Smooth muscle cell (in vitro differentiated cells): ENCODE measurements at regions not wholly inside any gene's neighbourhood (a gene's known extent, or its start where the extent isn't known, plus 50 kb on each side); places are given as distances from the start of the nearest gene placed in this dataset.
A peak's percentile ranks its signal among the peaks of the same experiment; 100 is the strongest.

Experiments used
- DNase-seq: peaks from one replicate; lab custom pipeline; 2025; ENCODE audit not compliant: unreplicated experiment; lab: John Stamatoyannopoulos, UW
- H2AFZ ChIP-seq: fragments of 200-600 bp; sonication (generic); 2 replicates; pipeline ENCODE4 v1.6.0; 2016; ENCODE audit warnings: antibody characterized with exemption, low read depth, mild to moderate bottlenecking
- H3F3A ChIP-seq: fragments of 200-600 bp; sonication (generic); 2 replicates; pipeline ENCODE4 v1.6.0; 2017; ENCODE audit warnings: antibody characterized with exemption, low read depth
- H3K27ac ChIP-seq: fragments of 200-600 bp; sonication (generic); 2 replicates; pipeline ENCODE4 v1.5.1; 2016; ENCODE audit warnings: low read depth, mild to moderate bottlenecking
- H3K27me3 ChIP-seq: fragments of 200-600 bp; sonication (generic); 2 replicates; pipeline ENCODE4 v1.6.1; 2016; ENCODE audit warnings: low read depth, mild to moderate bottlenecking
- H3K36me3 ChIP-seq: fragments of 200-600 bp; sonication (generic); 2 replicates; pipeline ENCODE4 v1.5.1; 2016; ENCODE audit warnings: low read depth
- H3K4me1 ChIP-seq: fragments of 200-600 bp; sonication (generic); 2 replicates; pipeline ENCODE4 v1.5.1; 2016; ENCODE audit warnings: low read depth
- H3K4me2 ChIP-seq: fragments of 200-600 bp; sonication (generic); 2 replicates; pipeline ENCODE4 v1.6.0; 2016; ENCODE audit warnings: mild to moderate bottlenecking
- H3K4me3 ChIP-seq: fragments of 200-600 bp; sonication (generic); 2 replicates; pipeline ENCODE4 v1.5.1; 2016; ENCODE audit warnings: mild to moderate bottlenecking
- H3K79me2 ChIP-seq: fragments of 200-600 bp; sonication (generic); 2 replicates; pipeline ENCODE4 v1.6.0; 2016; ENCODE audit warnings: low read depth, mild to moderate bottlenecking
- H3K9ac ChIP-seq: fragments of 200-600 bp; sonication (generic); 2 replicates; pipeline ENCODE4 v1.6.0; 2016; ENCODE audit warnings: low read depth
- H3K9me3 ChIP-seq: fragments of 200-600 bp; sonication (generic); replicated peaks from 2 replicates; pipeline ENCODE4 v1.5.1; 2016; ENCODE audit warnings: low read depth
- H4K20me1 ChIP-seq: fragments of 200-600 bp; sonication (generic); 2 replicates; pipeline ENCODE4 v1.6.0; 2016; ENCODE audit warnings: low read depth
- WGBS: methylation state at CpG from one replicate; pipeline ENCODE4 v1.1.7; 2016; ENCODE audit warnings: low lambda C conversion rate; 5-methylcytosine and 5-hydroxymethylcytosine counted together
- TF ChIP-seq, protein P1 (sequence below): fragments of 200-600 bp; sonication (generic); IDR thresholded peaks from 2 replicates; pipeline ENCODE4 v1.5.1; 2017; ENCODE audit warnings: borderline replicate concordance, mild to moderate bottlenecking, antibody characterized with exemption; ENCODE audit not compliant: insufficient read depth, poor library complexity, severe bottlenecking

DNA sequence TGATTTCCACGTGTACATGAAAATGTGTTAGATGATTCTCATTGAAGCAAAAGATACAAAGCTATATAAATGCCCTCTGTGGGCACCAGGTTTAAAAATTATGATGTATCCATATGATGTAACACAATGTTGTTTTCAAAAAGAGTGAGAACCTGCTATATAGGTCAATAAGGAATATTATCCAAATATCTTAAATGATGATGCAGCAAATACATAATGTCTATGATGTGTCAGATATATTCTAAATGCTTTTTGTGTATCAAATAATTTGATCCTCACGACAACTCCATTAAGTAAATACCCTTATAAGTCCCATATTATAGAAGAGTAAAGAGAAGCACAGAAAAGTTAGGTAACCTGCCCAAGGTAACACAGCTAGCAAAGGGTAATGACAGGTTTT lies 393.0 kb upstream of the DCN start:
- H3K4me3 ChIP-seq = no peak overlapping the region
- no peak overlapping the region for H3K4me2 ChIP-seq
- no peaks in the 10 kb centered on the region for H4K20me1 ChIP-seq
- peaks cover 9% of the 10 kb centered on the region for H3K4me1 ChIP-seq
- no peaks in the 10 kb centered on the region for H3K36me3 ChIP-seq
- H3F3A ChIP-seq = no peaks in the 10 kb centered on the region
- no peak overlapping the region for H2AFZ ChIP-seq
- 97% methylated on average over 2 of the region's 2 CpGs for WGBS
- H3K79me2 ChIP-seq = no peaks in the 10 kb centered on the region
- no peaks in the 10 kb centered on the region for H3K9me3 ChIP-seq
- H3K27ac ChIP-seq = no peak overlapping the region
- H3K27me3 ChIP-seq = no peaks in the 10 kb centered on the region
- TF ChIP-seq, protein P1, sequence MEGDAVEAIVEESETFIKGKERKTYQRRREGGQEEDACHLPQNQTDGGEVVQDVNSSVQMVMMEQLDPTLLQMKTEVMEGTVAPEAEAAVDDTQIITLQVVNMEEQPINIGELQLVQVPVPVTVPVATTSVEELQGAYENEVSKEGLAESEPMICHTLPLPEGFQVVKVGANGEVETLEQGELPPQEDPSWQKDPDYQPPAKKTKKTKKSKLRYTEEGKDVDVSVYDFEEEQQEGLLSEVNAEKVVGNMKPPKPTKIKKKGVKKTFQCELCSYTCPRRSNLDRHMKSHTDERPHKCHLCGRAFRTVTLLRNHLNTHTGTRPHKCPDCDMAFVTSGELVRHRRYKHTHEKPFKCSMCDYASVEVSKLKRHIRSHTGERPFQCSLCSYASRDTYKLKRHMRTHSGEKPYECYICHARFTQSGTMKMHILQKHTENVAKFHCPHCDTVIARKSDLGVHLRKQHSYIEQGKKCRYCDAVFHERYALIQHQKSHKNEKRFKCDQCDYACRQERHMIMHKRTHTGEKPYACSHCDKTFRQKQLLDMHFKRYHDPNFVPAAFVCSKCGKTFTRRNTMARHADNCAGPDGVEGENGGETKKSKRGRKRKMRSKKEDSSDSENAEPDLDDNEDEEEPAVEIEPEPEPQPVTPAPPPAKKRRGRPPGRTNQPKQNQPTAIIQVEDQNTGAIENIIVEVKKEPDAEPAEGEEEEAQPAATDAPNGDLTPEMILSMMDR = no peak
- no peak for DNase-seq
- no peak overlapping the region for H3K9ac ChIP-seq

DNA sequence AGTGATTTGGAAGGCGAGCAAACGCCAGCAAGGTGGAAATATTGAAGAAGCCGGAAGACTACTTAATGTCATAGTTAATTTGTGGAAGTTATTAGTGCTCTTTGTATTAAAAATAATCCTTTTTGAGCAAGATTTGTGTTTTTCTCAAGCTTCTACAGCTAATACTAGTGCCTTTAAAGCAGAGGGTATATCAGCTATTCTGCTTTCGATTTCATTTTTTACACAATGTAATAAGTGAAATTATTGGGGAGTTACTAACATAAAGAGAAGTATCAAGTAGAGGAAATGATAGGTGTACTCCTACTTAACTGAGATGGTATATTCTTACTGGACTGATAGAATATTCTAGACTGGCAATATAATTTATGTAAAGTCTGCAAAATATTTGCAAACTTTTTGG lies 392.4 kb upstream of the DCN start:
- H3K9ac ChIP-seq = no peak overlapping the region
- no peak overlapping the region for H3K4me2 ChIP-seq
- H3K9me3 ChIP-seq = no peaks in the 10 kb centered on the region
- H3K79me2 ChIP-seq = no peaks in the 10 kb centered on the region
- H3K36me3 ChIP-seq = no peaks in the 10 kb centered on the region
- H3K27ac ChIP-seq = no peak overlapping the region
- no peak overlapping the region for H3K4me3 ChIP-seq
- H3K27me3 ChIP-seq = no peaks in the 10 kb centered on the region
- peak overlapping the region; percentile 54 for H2AFZ ChIP-seq
- H3K4me1 ChIP-seq = peaks cover 9% of the 10 kb centered on the region
- no peak for DNase-seq
- H3F3A ChIP-seq = no peaks in the 10 kb centered on the region
- H4K20me1 ChIP-seq = no peaks in the 10 kb centered on the region
- TF ChIP-seq, protein P1 = no peak
- 93% methylated on average over 4 of the region's 4 CpGs for WGBS

DNA sequence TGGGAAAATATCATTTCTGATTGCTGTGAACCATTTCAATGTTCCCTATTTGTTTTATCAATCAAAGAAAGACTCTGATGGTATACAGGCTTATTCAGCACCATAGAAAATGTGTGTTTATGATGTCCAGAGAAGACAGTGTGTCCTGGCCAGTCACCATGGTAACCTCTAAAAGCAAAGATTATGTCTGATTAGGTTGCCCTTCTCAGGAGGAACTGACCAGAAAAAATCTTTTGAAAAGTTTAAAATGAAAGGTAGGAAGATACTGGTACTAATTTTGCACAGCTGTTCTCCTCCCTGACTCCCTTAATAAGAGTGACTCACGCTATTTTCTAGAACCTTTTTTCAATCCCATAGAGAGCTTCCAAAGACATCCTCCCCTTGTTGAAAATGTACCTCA lies 391.8 kb upstream of the DCN start:
- H3K79me2 ChIP-seq = no peaks in the 10 kb centered on the region
- H3K9ac ChIP-seq = no peak overlapping the region
- H4K20me1 ChIP-seq = no peaks in the 10 kb centered on the region
- no peaks in the 10 kb centered on the region for H3K27me3 ChIP-seq
- no peaks in the 10 kb centered on the region for H3K9me3 ChIP-seq
- peaks cover 9% of the 10 kb centered on the region for H3K4me1 ChIP-seq
- H3K4me3 ChIP-seq = no peak overlapping the region
- DNase-seq = no peak
- H3K27ac ChIP-seq = no peak overlapping the region
- H3K36me3 ChIP-seq = no peaks in the 10 kb centered on the region
- H3F3A ChIP-seq = no peaks in the 10 kb centered on the region
- WGBS = 74% methylated on average over 1 of the region's 1 CpG
- TF ChIP-seq, protein P1 = no peak
- H3K4me2 ChIP-seq = no peak overlapping the region
- H2AFZ ChIP-seq = peak overlapping the region; percentile 54

DNA sequence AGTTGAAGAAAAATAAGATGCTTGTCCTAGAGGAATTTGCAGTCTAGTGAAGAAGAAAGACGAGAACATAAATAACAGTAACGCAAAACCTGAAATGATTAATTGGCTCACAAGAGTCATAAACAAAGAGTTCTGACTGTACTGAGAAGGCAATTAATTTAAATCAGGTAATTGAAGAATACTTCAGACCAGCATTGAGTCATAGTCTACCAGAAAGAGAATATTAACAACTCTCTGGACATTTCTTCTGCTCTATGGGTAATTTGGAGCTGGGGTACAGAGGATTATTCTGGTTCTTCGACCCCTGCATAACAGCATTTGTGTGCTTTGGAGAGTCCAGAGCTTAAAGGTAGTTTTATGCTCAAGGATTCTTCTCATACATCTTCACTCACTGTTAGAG lies 390.3 kb upstream of the DCN start:
- H3K27ac ChIP-seq = no peak overlapping the region

More for the DNA sequence above, 390.3 kb upstream of the DCN start:
- H2AFZ ChIP-seq = no peak overlapping the region
- no peaks in the 10 kb centered on the region for H4K20me1 ChIP-seq
- H3F3A ChIP-seq = no peaks in the 10 kb centered on the region
- no peaks in the 10 kb centered on the region for H3K79me2 ChIP-seq
- TF ChIP-seq, protein P1 = no peak
- H3K4me2 ChIP-seq = no peak overlapping the region
- H3K4me3 ChIP-seq = no peak overlapping the region
- H3K36me3 ChIP-seq = no peaks in the 10 kb centered on the region
- H3K9ac ChIP-seq = no peak overlapping the region
- 89% methylated on average over 3 of the region's 3 CpGs for WGBS
- peaks cover 6% of the 10 kb centered on the region for H3K4me1 ChIP-seq
- DNase-seq = no peak
- no peaks in the 10 kb centered on the region for H3K9me3 ChIP-seq
- no peaks in the 10 kb centered on the region for H3K27me3 ChIP-seq
